ENCODE measurements at regions not wholly inside any gene's neighbourhood (a gene's known extent, or its start where the extent isn't known, plus 50 kb on each side); places are given as distances from the start of the nearest gene placed in this dataset.
"Not testable (repeated sequence)": the region's sequence is repeated elsewhere in the genome, so short reads cannot be mapped to it uniquely, and the experiment has no call there.

- TF ChIP-seq CTCF, POLR2A (IDR thresholded peaks at IDR 0.05): not testable (repeated sequence)
These were observed 130.2 kb upstream of the ALDH3B2 start for GRCh38 chr11:67804435-67805252.
